ENCODE measurements at regions not wholly inside any gene's neighbourhood (a gene's known extent, or its start where the extent isn't known, plus 50 kb on each side); places are given as distances from the start of the nearest gene placed in this dataset.

GRCh38 chr12:93243689-93244513, 133.8 kb upstream of the NUDT4 start:
- no peak for DNase-seq (ENCODE audit: low spot score)

- DNase-seq (ENCODE audit: low spot score): no peak
These were observed 133.1 kb upstream of the NUDT4 start for GRCh38 chr12:93244514-93245077.

- DNase-seq (ENCODE audit: low spot score): no peak
These were observed 132.2 kb upstream of the NUDT4 start for GRCh38 chr12:93245543-93245942.

- DNase-seq (ENCODE audit: low spot score): no peak
These were observed 130.3 kb upstream of the NUDT4 start for GRCh38 chr12:93247313-93247991.

- DNase-seq (ENCODE audit: low spot score): no peak
These were observed 125.5 kb upstream of the NUDT4 start for GRCh38 chr12:93252221-93252620.

- DNase-seq (ENCODE audit: low spot score): no peak
These were observed 122.8 kb upstream of the NUDT4 start for GRCh38 chr12:93254911-93255310.

- DNase-seq (ENCODE audit: low spot score): no peak
These were observed 121.3 kb upstream of the NUDT4 start for GRCh38 chr12:93256256-93256969.

- DNase-seq (ENCODE audit: low spot score): peak; percentile 11
These were observed 116.1 kb upstream of the NUDT4 start for GRCh38 chr12:93261505-93262094.

- no peak for DNase-seq (ENCODE audit: low spot score)
These were observed 104.7 kb upstream of the NUDT4 start for GRCh38 chr12:93272997-93273396.

GRCh38 chr12:93273834-93274564, 103.7 kb upstream of the NUDT4 start:
- no peak for DNase-seq (ENCODE audit: low spot score)

GRCh38 chr12:93274937-93275336, 102.8 kb upstream of the NUDT4 start:
- no peak for DNase-seq (ENCODE audit: low spot score)

- no peak for DNase-seq (ENCODE audit: low spot score)
These were observed 102.1 kb upstream of the NUDT4 start for GRCh38 chr12:93275589-93275988.

GRCh38 chr12:93279565-93280412, 97.9 kb upstream of the NUDT4 start:
- no peak for DNase-seq (ENCODE audit: low spot score)

- no peak for DNase-seq (ENCODE audit: low spot score)
These were observed 90.6 kb upstream of the NUDT4 start for GRCh38 chr12:93287149-93287548.

GRCh38 chr12:93288626-93289025, 89.1 kb upstream of the NUDT4 start:
- no peak for DNase-seq (ENCODE audit: low spot score)

GRCh38 chr12:93290391-93290790, 87.3 kb upstream of the NUDT4 start:
- DNase-seq (ENCODE audit: low spot score): no peak

- no peak for DNase-seq (ENCODE audit: low spot score)
These were observed 85.5 kb upstream of the NUDT4 start for GRCh38 chr12:93292213-93292612.

- no peak for DNase-seq (ENCODE audit: low spot score)
These were observed 84.8 kb upstream of the NUDT4 start for GRCh38 chr12:93292731-93293566.

- no peak for DNase-seq (ENCODE audit: low spot score)
These were observed 80.7 kb upstream of the NUDT4 start for GRCh38 chr12:93297032-93297431.

GRCh38 chr12:93297536-93297935, 80.2 kb upstream of the NUDT4 start:
- no peak for DNase-seq (ENCODE audit: low spot score)
